ENCODE measurements at regions not wholly inside any gene's neighbourhood (a gene's known extent, or its start where the extent isn't known, plus 50 kb on each side); places are given as distances from the start of the nearest gene placed in this dataset.

GRCh38 chr15:29933042-29933803 is 111.0 kb upstream of the TJP1 start:
- Histone ChIP-seq H3K79me2 (ENCODE audit: control insufficient read depth in 1 of 2, insufficient read depth in 2 of 2, low read length in 2 of 2) (no peaks in the 10 kb centered on the region), H3K9me3 (ENCODE audit: insufficient read depth in 2 of 2, low read depth in 1 of 2, low read length in 1 of 2) (no peaks in the 10 kb centered on the region), H3K4ac (replicated peaks; ENCODE audit: insufficient read length, low read depth, low read length) (no peak overlapping the region), H4K8ac (ENCODE audit: extremely low read depth, insufficient read depth, low read length) (no peak overlapping the region), H3K56ac (replicated peaks; ENCODE audit: insufficient read length, low read depth, low read length) (no peak overlapping the region), H4K5ac (ENCODE audit: insufficient read length, low read depth, low read length) (no peak overlapping the region), H3K18ac (ENCODE audit: extremely low read depth, low read length) (no peak overlapping the region), H2BK12ac (ENCODE audit: low read depth, low read length) (no peak overlapping the region), H4K91ac (replicated peaks; ENCODE audit: insufficient read length, low read length) (no peak overlapping the region), H3K27me3 (replicated peaks in 1 of 4; ENCODE audit: control insufficient read depth in 3 of 4, extremely low read depth in 1 of 4, insufficient read depth in 3 of 4, low read length in 3 of 4) (no peaks in the 10 kb centered on the region), H2BK120ac (replicated peaks; ENCODE audit: low read depth, low read length) (no peak overlapping the region), H3K4me3 (ENCODE audit: extremely low read depth in 1 of 4, insufficient read depth in 2 of 4, low read depth in 3 of 4, low read length in 4 of 4) (no peak overlapping the region), H3K14ac (ENCODE audit: insufficient read length) (no peak overlapping the region), H3K79me1 (ENCODE audit: low read depth, low read length) (no peaks in the 10 kb centered on the region), H3K23me2 (ENCODE audit: low read depth, low read length) (no peaks in the 10 kb centered on the region), H2BK5ac (ENCODE audit: low read depth, low read length) (no peak overlapping the region), H2BK15ac (ENCODE audit: low read length) (no peak overlapping the region), H2BK20ac (ENCODE audit: low read length) (no peak overlapping the region), H2AK5ac (ENCODE audit: low read depth, low read length) (no peak overlapping the region), H3K36me3 (ENCODE audit: control insufficient read depth in 2 of 4, insufficient read depth in 4 of 4, low read length in 3 of 4) (no peaks in the 10 kb centered on the region), H3K4me1 (replicated peaks in 1 of 4; ENCODE audit: control insufficient read depth in 3 of 4, insufficient read depth in 4 of 4, low read length in 3 of 4) (no peaks in the 10 kb centered on the region), H3K4me2 (ENCODE audit: insufficient read depth in 1 of 2, low read depth in 2 of 2, low read length in 2 of 2) (no peak overlapping the region), H3K27ac (ENCODE audit: low read depth, low read length) (no peak overlapping the region), H3K9ac (replicated peaks in 1 of 4; ENCODE audit: extremely low read depth in 1 of 4, low read depth in 3 of 4, low read length in 3 of 4) (no peak overlapping the region), H4K20me1 (replicated peaks in 1 of 2; ENCODE audit: control insufficient read depth in 1 of 2, insufficient read depth in 2 of 2, low read length in 2 of 2) (no peaks in the 10 kb centered on the region), H3K23ac (ENCODE audit: insufficient read length) (no peak overlapping the region), H2AFZ (ENCODE audit: low read length) (no peak overlapping the region)
- CTCF ChIA-PET (ENCODE audit: partially characterized antibody) = interaction anchor here (0.9 to 1.1 kb wide), 2 partner anchors 8 to 192 kb away, joined by 3 to 5 read pairs; no protein-coding TSS in a partner anchor
- DNase-seq (ENCODE audit: low read depth in 1 of 2, low spot score in 2 of 2) = no peak
- POLR2A ChIA-PET (ENCODE audit: partially characterized antibody) = no interaction called here
- TF ChIP-seq ATF2 (IDR thresholded peaks at IDR 0.05; ENCODE audit: low read length) = no peak
- TF ChIP-seq BACH1 (IDR thresholded peaks at IDR 0.05; ENCODE audit: low read length) = no peak
- TF ChIP-seq TAF1 (IDR thresholded peaks at IDR 0.05; ENCODE audit: low read depth, low read length) = no peak
- TF ChIP-seq NRF1 (IDR thresholded peaks at IDR 0.05; ENCODE audit: low read depth, low read length) = no peak
- no peak for FAIRE-seq
- 83% methylated on average over 3 of the region's 3 CpGs; no CpG with 5 or more reads in 1 of the 2 experiments for WGBS, 2 experiments (ENCODE audit: extremely low coverage in 1 of 2, insufficient coverage in 1 of 2, insufficient read length in 1 of 2, insufficient replicate concordance in 2 of 2, low coverage in 1 of 2, low lambda C conversion rate in 2 of 2, missing lambda C conversion rate in 1 of 2)
